GM18858 (cell line): ENCODE measurements at regions not wholly inside any gene's neighbourhood (a gene's known extent, or its start where the extent isn't known, plus 50 kb on each side); places are given as distances from the start of the nearest gene placed in this dataset.
A peak's percentile ranks its signal among the peaks of the same experiment; 100 is the strongest.

ENCODE experiments used
- ATAC-seq: cut with Tn5 transposase; IDR thresholded peaks from one replicate; pipeline ENCODE4 v1.9.1; 2021; ENCODE audit not compliant: unreplicated experiment

- no peak for ATAC-seq
Observed at GRCh38 chr4:34010751-34011519, 2233.4 kb downstream of the ARAP2 start.

- no peak for ATAC-seq
Observed at GRCh38 chr4:34035225-34035624, 2209.1 kb downstream of the ARAP2 start.

- no peak for ATAC-seq
Observed at GRCh38 chr4:34037280-34037679, 2207.0 kb downstream of the ARAP2 start.

- ATAC-seq: no peak
Observed at GRCh38 chr4:34039766-34040165, 2204.5 kb downstream of the ARAP2 start.

- ATAC-seq: no peak
Observed at GRCh38 chr4:34043131-34043530, 2201.2 kb downstream of the ARAP2 start.

- peak; percentile 73 for ATAC-seq
Observed at GRCh38 chr4:34046580-34046979, 2197.7 kb downstream of the ARAP2 start.

GRCh38 chr4:34047363-34047762 is 2197.0 kb downstream of the ARAP2 start:
- no peak for ATAC-seq

- no peak for ATAC-seq
Observed at GRCh38 chr4:34066126-34066525, 2178.2 kb downstream of the ARAP2 start.

- no peak for ATAC-seq
Observed at GRCh38 chr4:34091451-34091850, 2152.9 kb downstream of the ARAP2 start.

- no peak for ATAC-seq
Observed at GRCh38 chr4:34094114-34094513, 2150.2 kb downstream of the ARAP2 start.

GRCh38 chr4:34105311-34105710 is 2139.0 kb downstream of the ARAP2 start:
- ATAC-seq: no peak

GRCh38 chr4:34108391-34108790 is 2135.9 kb downstream of the ARAP2 start:
- ATAC-seq: no peak

GRCh38 chr4:34112573-34112972 is 2131.7 kb downstream of the ARAP2 start:
- no peak for ATAC-seq

GRCh38 chr4:34138385-34138784 is 2105.9 kb downstream of the ARAP2 start:
- no peak for ATAC-seq

- ATAC-seq: no peak
Observed at GRCh38 chr4:34139346-34139745, 2105.0 kb downstream of the ARAP2 start.

GRCh38 chr4:34148322-34148908 is 2095.9 kb downstream of the ARAP2 start:
- ATAC-seq: no peak

- no peak for ATAC-seq
Observed at GRCh38 chr4:34157547-34157946, 2086.8 kb downstream of the ARAP2 start.

- no peak for ATAC-seq
Observed at GRCh38 chr4:34158878-34159277, 2085.4 kb downstream of the ARAP2 start.

- no peak for ATAC-seq
Observed at GRCh38 chr4:34170946-34171345, 2073.4 kb downstream of the ARAP2 start.

GRCh38 chr4:34176609-34177008 is 2067.7 kb downstream of the ARAP2 start:
- ATAC-seq: no peak

GRCh38 chr4:34178476-34178875 is 2065.8 kb downstream of the ARAP2 start:
- no peak for ATAC-seq

- no peak for ATAC-seq
Observed at GRCh38 chr4:34181311-34181841, 2062.9 kb downstream of the ARAP2 start.
